Left renal cortex interstitium (tissue), 4 donors: ENCODE measurements at regions not wholly inside any gene's neighbourhood (a gene's known extent, or its start where the extent isn't known, plus 50 kb on each side); places are given as distances from the start of the nearest gene placed in this dataset.
A peak's percentile ranks its signal among the peaks of the same experiment; 100 is the strongest.

Experiments used
- DNase-seq, 4 donors: peaks; one replicate each; pipeline ENCODE4 v3.0.0-alpha.2; 2013; ENCODE audit warnings: low read depth in 4 of 4, low spot score in 2 of 4, missing footprints in 1 of 4

- DNase-seq = no peak
Measured at GRCh38 chr9:105141976-105142250, 102.5 kb upstream of the SLC44A1 start.

GRCh38 chr9:105142406-105143135, 101.9 kb upstream of the SLC44A1 start:
- no peak for DNase-seq

- no peak for DNase-seq
Measured at GRCh38 chr9:105143136-105143430, 101.4 kb upstream of the SLC44A1 start.

GRCh38 chr9:105144076-105144475, 100.4 kb upstream of the SLC44A1 start:
- no peak for DNase-seq

DNA sequence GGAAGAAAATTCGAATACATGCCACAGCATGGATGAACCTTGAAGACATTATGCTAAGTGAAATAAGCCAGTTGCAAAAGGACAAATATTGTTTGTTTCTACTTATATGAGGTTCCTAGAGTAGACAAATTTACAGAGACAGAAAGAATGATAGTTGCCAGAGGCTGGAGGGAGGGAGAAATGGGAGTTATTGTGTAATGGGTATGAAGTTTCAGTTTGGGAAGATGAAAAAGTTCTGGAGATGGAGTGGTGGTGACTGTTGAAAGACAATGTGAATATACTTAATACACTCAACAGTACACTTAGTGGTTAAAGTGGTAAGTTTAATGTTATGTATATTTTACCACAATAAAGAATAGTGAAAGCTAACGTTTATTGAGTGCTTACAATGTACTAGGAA, 99.6 kb upstream of the SLC44A1 start:
- DNase-seq = no peak

- no peak for DNase-seq
Measured at GRCh38 chr9:105146677-105147076, 97.8 kb upstream of the SLC44A1 start.

DNA sequence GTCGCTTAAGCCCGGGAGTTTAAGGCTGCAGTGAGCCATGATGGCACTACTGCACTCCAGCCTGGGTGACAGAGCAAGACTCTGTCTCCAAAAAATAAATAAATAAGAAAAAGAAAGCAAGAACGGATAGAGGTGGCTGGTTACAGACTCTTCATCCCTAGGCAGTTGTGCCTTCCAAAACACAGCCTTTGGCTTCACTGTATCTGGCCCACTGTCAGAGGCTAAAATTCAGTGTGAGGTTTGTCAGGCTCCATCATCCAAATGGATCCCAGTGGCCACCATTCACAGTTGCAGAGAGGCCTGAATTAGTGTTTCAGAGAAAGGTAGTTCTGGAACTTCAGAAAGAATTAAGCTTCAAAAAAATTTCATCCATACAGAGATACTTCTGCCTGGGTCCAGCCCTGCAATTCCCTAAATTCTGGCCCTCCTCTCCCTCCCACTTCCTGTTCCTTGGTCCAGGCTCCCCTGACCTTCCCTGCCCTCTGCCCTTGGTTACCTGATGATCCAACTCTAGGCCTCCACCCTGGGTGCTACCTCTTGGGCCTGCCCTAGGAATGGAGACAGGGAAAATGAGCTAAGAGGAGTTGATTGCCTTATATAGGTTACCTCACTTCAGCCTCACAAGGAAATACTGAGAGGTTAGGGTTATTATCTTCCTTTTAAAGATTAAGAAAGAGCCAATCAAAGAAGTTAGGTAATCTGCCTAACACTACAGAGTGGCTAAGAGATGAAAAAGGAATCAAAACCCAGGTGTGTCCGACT, 97.2 kb upstream of the SLC44A1 start:
- no peak for DNase-seq

DNA sequence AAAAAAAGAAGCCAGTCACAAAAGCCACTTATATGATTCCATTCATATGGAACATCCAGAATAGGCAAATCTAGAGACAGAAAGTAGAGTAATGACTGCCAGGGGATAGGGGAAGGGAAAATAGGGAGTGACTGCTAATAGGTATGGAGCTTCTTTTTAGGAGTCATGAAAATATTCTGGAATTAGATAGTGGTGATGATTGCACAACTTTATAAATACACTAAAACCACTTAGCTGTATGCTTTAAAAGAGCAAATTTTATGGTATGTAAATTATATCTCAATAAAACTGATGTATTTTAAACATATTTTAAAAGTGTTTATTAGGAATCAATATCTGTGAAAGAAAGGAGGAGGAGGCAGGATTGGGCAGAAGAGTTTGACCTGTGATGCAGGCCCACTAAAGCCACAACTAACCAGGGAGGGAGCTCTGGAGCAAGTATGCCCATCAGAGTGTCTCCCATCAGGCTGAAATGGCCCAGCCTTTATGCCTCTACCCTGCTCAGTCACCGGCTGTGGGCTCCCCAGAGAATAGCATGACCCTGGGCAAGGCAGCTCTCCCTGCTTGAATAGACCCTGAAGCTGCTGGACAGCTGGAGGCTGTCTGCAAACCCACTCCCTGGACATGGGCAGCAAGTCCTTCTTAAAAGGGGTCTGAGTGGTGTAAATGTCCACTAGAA, 96.0 kb upstream of the SLC44A1 start:
- no peak for DNase-seq

DNA sequence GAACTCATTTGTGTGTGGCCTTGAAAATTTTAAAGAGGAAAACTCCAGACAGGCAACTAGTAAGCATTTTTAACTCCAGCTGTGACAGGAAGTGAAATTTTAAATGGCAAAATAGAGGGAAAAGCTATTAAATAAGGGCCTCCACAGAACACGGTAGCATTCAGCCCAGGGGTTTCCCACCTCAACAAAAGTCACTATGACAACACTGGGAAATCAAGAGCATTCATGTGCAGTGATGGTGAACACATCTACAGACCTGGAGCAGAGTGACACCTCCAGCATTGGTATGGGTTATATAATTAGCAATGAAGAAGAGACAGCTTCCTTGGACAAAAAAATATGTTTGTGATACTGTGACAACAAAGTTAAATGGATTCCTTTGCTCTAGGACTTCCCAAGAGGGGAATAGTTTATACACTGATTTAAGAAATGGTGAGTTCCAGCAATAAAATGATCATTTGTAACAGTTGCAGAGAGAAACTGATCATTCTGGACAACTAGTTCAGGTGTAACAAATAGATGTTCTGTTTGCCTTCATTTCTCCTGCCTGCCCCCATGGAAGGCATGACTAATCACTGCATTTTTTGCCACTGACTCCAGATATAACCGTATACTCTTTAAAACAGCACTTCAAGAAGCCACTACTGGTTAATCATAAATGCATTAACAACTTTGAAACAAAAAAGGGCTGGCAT, 93.3 kb upstream of the SLC44A1 start:
- no peak for DNase-seq

- DNase-seq = no peak
Measured at GRCh38 chr9:105151686-105151995, 92.8 kb upstream of the SLC44A1 start.

DNA sequence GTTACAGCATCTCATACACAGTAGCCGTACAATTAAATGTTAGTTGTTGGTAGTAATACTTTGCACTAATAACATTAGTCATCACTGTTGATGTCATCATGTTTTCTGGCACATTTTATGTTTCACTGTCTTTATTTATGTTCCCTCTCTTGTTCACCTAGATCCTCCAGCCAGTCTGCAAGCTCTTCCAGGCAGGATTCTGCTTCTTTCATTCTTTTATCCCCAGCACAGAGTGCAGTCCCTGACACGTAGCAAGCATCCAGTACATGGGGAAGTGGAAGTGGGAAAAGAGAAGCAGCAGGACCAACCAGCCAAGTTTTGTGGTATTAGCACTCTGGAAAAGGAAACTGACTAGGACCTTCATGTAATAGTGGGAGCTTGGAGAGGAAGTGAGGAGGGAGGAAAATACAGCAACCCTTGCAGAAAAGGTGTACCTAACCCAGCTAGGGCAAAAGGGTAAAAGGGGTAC, 89.7 kb upstream of the SLC44A1 start:
- DNase-seq = no peak

DNA sequence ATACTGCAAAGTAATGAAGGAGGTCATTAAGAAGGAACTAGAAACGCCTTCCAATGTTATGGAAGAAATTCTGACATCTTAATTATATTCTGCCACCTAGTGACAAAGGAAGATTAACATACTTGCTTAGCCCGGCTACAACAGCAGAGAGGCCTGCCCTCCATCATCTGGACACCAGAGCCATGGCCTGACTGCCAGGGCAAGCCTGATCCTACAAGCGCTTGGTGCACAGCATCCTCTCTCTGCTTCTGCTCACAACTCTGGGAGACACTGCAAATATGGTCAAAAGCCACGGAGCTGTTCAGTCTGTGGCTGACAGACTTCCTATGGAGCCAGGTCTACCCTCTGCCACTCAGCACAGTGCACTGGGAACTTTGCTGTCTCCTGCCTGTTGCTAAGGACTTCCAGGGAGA, 87.3 kb upstream of the SLC44A1 start:
- peak in 2 of 4 donors; percentile 55 to 58 for DNase-seq

- DNase-seq = no peak
Measured at GRCh38 chr9:105158020-105158419, 86.4 kb upstream of the SLC44A1 start.

DNA sequence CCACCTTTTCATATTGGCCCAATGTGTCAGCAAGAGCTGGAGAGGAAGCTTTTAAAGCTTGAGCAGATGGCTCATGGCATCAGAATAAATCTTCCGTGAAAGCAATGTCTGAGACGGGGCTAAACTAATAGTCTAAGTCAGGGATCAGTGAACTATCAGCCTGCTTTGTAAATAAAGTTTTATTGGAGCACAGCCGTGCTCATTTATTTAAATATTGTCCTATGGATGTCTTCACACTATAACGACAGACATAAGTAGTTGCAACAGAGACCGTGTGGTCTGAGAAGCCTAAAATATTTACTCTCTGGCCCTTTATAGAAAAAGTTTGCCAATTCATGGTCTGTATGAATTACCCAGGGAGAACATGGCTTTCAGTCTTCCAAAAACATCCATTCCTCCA, 85.6 kb upstream of the SLC44A1 start:
- no peak for DNase-seq

DNA sequence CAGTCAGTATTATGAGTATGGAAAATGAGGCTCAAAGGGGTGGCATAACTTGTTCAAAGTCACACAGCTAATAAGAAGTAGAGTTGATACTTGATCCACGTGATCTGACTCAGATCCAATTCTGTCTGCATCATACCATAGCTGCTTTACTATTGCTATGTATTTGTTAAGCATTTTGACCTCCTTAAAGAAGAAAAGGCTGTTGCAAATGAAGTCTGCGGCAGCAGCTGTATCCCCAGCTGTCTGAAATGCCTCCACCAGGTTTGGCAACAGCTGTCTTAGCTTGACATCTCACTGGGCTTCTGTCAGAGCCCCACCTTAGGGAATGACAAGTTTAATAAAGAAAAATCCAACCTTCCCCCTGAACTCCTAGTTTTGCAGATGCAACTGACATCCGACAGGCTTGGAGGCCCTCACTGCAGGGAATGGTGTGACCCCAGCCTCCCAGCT, 75.6 kb upstream of the SLC44A1 start:
- no peak for DNase-seq

DNA sequence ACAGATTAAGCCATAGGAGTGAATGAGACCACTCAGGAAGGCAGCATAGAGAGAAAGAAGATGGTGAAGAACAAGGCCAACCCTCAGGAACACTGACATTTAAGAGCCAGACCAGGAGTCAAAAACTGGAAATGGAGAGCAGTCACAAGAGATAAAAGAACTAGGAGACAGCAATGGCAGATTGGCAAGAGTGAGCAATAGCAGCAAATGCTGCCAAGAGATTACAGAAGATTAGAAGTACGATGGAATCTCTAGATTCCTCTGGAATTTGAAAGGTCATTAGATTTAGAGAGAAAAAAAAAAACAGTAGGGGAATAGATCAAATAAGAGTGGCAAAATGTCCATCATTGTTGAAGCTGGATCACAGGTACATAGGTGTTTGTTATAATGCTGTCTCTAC, 73.4 kb upstream of the SLC44A1 start:
- no peak for DNase-seq

- no peak for DNase-seq
Measured at GRCh38 chr9:105171589-105171988, 72.9 kb upstream of the SLC44A1 start.

- no peak for DNase-seq
Measured at GRCh38 chr9:105172436-105172835, 72.0 kb upstream of the SLC44A1 start.

- DNase-seq = no peak
Measured at GRCh38 chr9:105173306-105173705, 71.1 kb upstream of the SLC44A1 start.

DNA sequence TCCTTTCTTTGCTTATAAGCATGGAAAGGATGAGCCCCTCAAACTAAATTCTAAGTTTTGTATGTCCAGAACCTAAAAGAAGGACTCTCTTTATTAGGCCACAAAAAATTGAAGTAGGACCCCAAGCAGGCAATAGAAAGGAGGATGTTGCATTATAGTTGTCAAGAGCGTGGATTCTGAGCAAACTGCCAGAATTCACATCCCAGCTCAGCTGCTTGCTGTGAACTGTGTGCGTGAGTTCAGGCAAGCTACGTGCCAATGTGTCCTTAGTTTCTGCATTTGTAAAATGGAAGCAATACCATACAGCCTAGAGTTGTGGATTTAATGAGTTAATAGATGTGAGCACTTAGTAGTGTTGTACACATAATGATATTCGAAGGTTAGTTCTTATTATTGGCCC, 70.6 kb upstream of the SLC44A1 start:
- no peak for DNase-seq

- DNase-seq = no peak
Measured at GRCh38 chr9:105176194-105176593, 68.3 kb upstream of the SLC44A1 start.

- no peak for DNase-seq
Measured at GRCh38 chr9:105178076-105178475, 66.4 kb upstream of the SLC44A1 start.
